ENCODE measurements at regions not wholly inside any gene's neighbourhood (a gene's known extent, or its start where the extent isn't known, plus 50 kb on each side); places are given as distances from the start of the nearest gene placed in this dataset.

- H3K9me1 ChIP-seq (ENCODE audit: control insufficient read depth, extremely low read depth, insufficient read depth, low read length) = no peaks in the 10 kb centered on the region
- dilution Hi-C loops (cut with MboI; ENCODE audit: extremely low pct_ligation_motif_present, low sequenced_read_pairs) = no loop called here
- no peak overlapping the region for H3K27ac ChIP-seq (ENCODE audit: control insufficient read depth, insufficient read depth, low read length)
Observed at GRCh38 chr2:48220501-48220900, 94.0 kb upstream of the FOXN2 start.

GRCh38 chr2:48221846-48222516, 92.5 kb upstream of the FOXN2 start:
- Histone ChIP-seq H3K4me1 (ENCODE audit: control insufficient read depth, extremely low read depth, insufficient read depth, low read length) (no peaks in the 10 kb centered on the region), H3K79me2 (ENCODE audit: control insufficient read depth, insufficient read depth, low read length) (no peaks in the 10 kb centered on the region), H3K9me3 (ENCODE audit: control insufficient read depth, low read depth, low read length) (no peaks in the 10 kb centered on the region), H3K27me3 (ENCODE audit: control insufficient read depth, extremely low read depth, insufficient read depth, low read length) (no peaks in the 10 kb centered on the region), H3K9me1 (ENCODE audit: control insufficient read depth, extremely low read depth, insufficient read depth, low read length) (no peaks in the 10 kb centered on the region), H2AFZ (ENCODE audit: control insufficient read depth, low read length) (no peak overlapping the region), H3K27ac (ENCODE audit: control insufficient read depth, insufficient read depth, low read length) (no peak overlapping the region), H3K4me2 (ENCODE audit: control insufficient read depth, extremely low read depth, insufficient read depth, low read depth, low read length) (no peak overlapping the region), H4K20me1 (ENCODE audit: control insufficient read depth, extremely low read depth, insufficient read depth, low read length) (no peaks in the 10 kb centered on the region), H3K9ac (ENCODE audit: control insufficient read depth, extremely low read depth, insufficient read depth, low read length) (no peak overlapping the region), H3K4me3 (ENCODE audit: control insufficient read depth in 2 of 3, extremely low read depth in 1 of 3, insufficient read depth in 2 of 3, low read depth in 1 of 3, low read length in 3 of 3) (no peak overlapping the region), H3K36me3 (ENCODE audit: control insufficient read depth in 2 of 2, extremely low read depth in 1 of 2, insufficient read depth in 2 of 2, low read length in 2 of 2) (no peaks in the 10 kb centered on the region)
- DNase-seq (ENCODE audit: low read depth, low spot score) (no peak), FAIRE-seq (no peak)
- TF ChIP-seq EZH2 (IDR thresholded peaks at IDR 0.05; ENCODE audit: low read length) (no peak), CTCF (optimal IDR thresholded peaks at IDR 0.05 in 1 of 3, IDR thresholded peaks at IDR 0.05 in 1 of 3, conservative IDR thresholded peaks at IDR 0.05 in 1 of 3; ENCODE audit: extremely low read depth in 1 of 3, insufficient read depth in 2 of 3, low read length in 3 of 3) (no peak)
- dilution Hi-C loops (cut with MboI; ENCODE audit: extremely low pct_ligation_motif_present, low sequenced_read_pairs) = no loop called here

More at GRCh38 chr2:48220501-48220900, 94.0 kb upstream of the FOXN2 start:
- DNase-seq (ENCODE audit: low read depth, low spot score) = no peak
- Histone ChIP-seq H2AFZ (ENCODE audit: control insufficient read depth, low read length) (no peak overlapping the region), H3K4me1 (ENCODE audit: control insufficient read depth, extremely low read depth, insufficient read depth, low read length) (no peaks in the 10 kb centered on the region), H3K9me3 (ENCODE audit: control insufficient read depth, low read depth, low read length) (no peaks in the 10 kb centered on the region), H3K79me2 (ENCODE audit: control insufficient read depth, insufficient read depth, low read length) (no peaks in the 10 kb centered on the region), H3K4me2 (ENCODE audit: control insufficient read depth, extremely low read depth, insufficient read depth, low read depth, low read length) (no peak overlapping the region), H4K20me1 (ENCODE audit: control insufficient read depth, extremely low read depth, insufficient read depth, low read length) (no peaks in the 10 kb centered on the region), H3K9ac (ENCODE audit: control insufficient read depth, extremely low read depth, insufficient read depth, low read length) (no peak overlapping the region), H3K36me3 (ENCODE audit: control insufficient read depth in 2 of 2, extremely low read depth in 1 of 2, insufficient read depth in 2 of 2, low read length in 2 of 2) (no peaks in the 10 kb centered on the region), H3K4me3 (ENCODE audit: control insufficient read depth in 2 of 3, extremely low read depth in 1 of 3, insufficient read depth in 2 of 3, low read depth in 1 of 3, low read length in 3 of 3) (no peak overlapping the region), H3K27me3 (ENCODE audit: control insufficient read depth, extremely low read depth, insufficient read depth, low read length) (no peaks in the 10 kb centered on the region)
- TF ChIP-seq EZH2 (IDR thresholded peaks at IDR 0.05; ENCODE audit: low read length) (no peak), CTCF (optimal IDR thresholded peaks at IDR 0.05 in 1 of 3, IDR thresholded peaks at IDR 0.05 in 1 of 3, conservative IDR thresholded peaks at IDR 0.05 in 1 of 3; ENCODE audit: extremely low read depth in 1 of 3, insufficient read depth in 2 of 3, low read length in 3 of 3) (no peak)
- FAIRE-seq = no peak
